Kidney (tissue), 13 donors: ENCODE measurements at regions not wholly inside any gene's neighbourhood (a gene's known extent, or its start where the extent isn't known, plus 50 kb on each side); places are given as distances from the start of the nearest gene placed in this dataset.
"Not testable (repeated sequence)": the region's sequence is repeated elsewhere in the genome, so short reads cannot be mapped to it uniquely, and the experiment has no call there.

Experiments used
- DNase-seq, 5 donors: peaks; one replicate each; pipeline ENCODE4 v3.0.0-alpha.2; 2013 to 2020
- FAIRE-seq: peaks from 2 replicates; lab custom pipeline; 2012; peaks lifted over from hg19 to GRCh38; lab: Jason Lieb, UNC
- H3K27ac ChIP-seq, 2 donors: one replicate each; pipeline ENCODE4 v1.7.0; 2013; ENCODE audit warnings: low read depth in 2 of 2, low read length in 2 of 2, inconsistent platforms in 1 of 2
- H3K27me3 ChIP-seq: one replicate; pipeline ENCODE4 v1.7.1; 2013; ENCODE audit warnings: low read length, inconsistent platforms; ENCODE audit not compliant: control insufficient read depth, insufficient read depth
- H3K36me3 ChIP-seq, 3 donors: one replicate each; pipeline versions ENCODE4 v1.7.0 to v1.7.1; 2013; ENCODE audit warnings: low read length in 3 of 3, control low read depth in 1 of 3, inconsistent platforms in 1 of 3; ENCODE audit not compliant: insufficient read depth in 3 of 3, control insufficient read depth in 2 of 3
- H3K4me1 ChIP-seq, 3 donors: one replicate each; pipeline versions ENCODE4 v1.7.0 to v1.7.1; 2013; ENCODE audit warnings: low read length in 3 of 3, inconsistent platforms in 1 of 3, low read depth in 1 of 3; ENCODE audit not compliant: control insufficient read depth in 2 of 3, insufficient read depth in 2 of 3
- H3K4me3 ChIP-seq, 3 donors: one replicate each; pipeline versions ENCODE4 v1.7.0 to v1.8.1; 2013; ENCODE audit warnings: low read length in 3 of 3, control low read depth in 1 of 3, inconsistent platforms in 1 of 3
- H3K9ac ChIP-seq, 3 donors: one replicate each; pipeline versions ENCODE4 v1.7.0 to v1.7.1; 2013; ENCODE audit warnings: low read length in 3 of 3, control low read depth in 1 of 3, inconsistent platforms in 1 of 3
- H3K9me3 ChIP-seq, 3 donors: one replicate each; pipeline versions ENCODE4 v1.7.0 to v1.7.1; 2013; ENCODE audit warnings: low read length in 3 of 3, control low read depth in 1 of 3, inconsistent platforms in 1 of 3; ENCODE audit not compliant: control insufficient read depth in 2 of 3, insufficient read depth in 1 of 3
- intact Hi-C: fragments of 100-400 bp; cut with DNase I; formaldehyde crosslinking; loops from one replicate; pipeline ENCODE4 v1.11.1; 2022
- TF ChIP-seq, protein P1 (sequence below): IDR thresholded peaks from 3 replicates; pipeline ENCODE4 v1.5.1; 2012; ENCODE audit warnings: mild to moderate bottlenecking, moderate library complexity, borderline replicate concordance; ENCODE audit not compliant: insufficient read depth; ENCODE audit errors: extremely low read depth
- donor health status: control.
- donor health status: control.
- donor health status: control.
- donor health status: control.
- donor health status: control.
- donor health status: DM: yes; HTN: yes; CAD: no.
- donor health status: Normal renal cell carcinoma (clear cell type).

DNA sequence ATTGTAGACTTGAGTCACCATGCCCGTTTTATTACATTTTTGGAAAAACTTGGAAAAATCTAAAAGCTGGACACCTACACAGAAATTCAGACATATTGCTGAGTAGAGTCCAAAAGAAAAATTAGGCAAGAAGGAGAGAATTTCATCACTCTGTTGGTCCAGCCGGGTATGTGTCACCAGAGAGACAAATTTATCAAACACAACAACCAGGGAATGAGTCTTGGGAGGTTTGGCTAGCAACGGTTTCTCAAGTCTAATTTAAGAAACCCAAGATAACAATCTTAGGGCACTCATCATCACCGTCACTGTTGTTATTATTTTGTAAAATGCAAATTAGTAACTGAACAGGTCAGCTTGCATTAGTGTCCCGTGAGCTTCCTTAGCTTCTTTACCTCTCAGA lies 197.5 kb upstream of the C2CD4B start:
- Histone ChIP-seq H3K27ac (no peak overlapping the region), H3K36me3 (no peaks in the 10 kb centered on the region), H3K4me3 (no peak overlapping the region), H3K9me3 (peaks cover 0 to 2% (median 0%) of the 10 kb centered on the region in 3 donors), H3K27me3 (no peaks in the 10 kb centered on the region), H3K4me1 (no peaks in the 10 kb centered on the region), H3K9ac (no peak overlapping the region)
- no peak for FAIRE-seq
- DNase-seq = no peak
- intact Hi-C loops = no loop called here
- TF ChIP-seq, protein P1, sequence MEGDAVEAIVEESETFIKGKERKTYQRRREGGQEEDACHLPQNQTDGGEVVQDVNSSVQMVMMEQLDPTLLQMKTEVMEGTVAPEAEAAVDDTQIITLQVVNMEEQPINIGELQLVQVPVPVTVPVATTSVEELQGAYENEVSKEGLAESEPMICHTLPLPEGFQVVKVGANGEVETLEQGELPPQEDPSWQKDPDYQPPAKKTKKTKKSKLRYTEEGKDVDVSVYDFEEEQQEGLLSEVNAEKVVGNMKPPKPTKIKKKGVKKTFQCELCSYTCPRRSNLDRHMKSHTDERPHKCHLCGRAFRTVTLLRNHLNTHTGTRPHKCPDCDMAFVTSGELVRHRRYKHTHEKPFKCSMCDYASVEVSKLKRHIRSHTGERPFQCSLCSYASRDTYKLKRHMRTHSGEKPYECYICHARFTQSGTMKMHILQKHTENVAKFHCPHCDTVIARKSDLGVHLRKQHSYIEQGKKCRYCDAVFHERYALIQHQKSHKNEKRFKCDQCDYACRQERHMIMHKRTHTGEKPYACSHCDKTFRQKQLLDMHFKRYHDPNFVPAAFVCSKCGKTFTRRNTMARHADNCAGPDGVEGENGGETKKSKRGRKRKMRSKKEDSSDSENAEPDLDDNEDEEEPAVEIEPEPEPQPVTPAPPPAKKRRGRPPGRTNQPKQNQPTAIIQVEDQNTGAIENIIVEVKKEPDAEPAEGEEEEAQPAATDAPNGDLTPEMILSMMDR = no peak

DNA sequence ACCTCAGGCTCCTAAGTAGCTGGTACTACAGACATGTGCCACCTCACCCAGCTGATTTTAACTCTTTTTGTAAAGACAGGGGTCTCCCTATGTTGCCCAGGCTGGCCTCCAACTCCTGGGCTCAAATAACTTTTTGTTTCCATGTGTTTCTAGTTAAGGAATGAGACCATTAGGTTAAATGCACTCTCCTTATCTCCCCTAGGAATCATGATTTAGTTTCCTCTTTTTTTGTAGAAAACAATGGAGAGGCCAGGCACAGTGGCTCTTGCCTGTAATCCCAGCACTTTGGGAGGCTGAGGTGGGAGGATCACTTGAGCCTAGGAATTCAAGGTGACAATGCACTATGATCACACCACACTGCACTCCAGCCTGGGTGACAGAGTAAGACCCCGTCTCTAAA lies 198.8 kb upstream of the C2CD4B start:
- Histone ChIP-seq H3K36me3 (no peaks in the 10 kb centered on the region), H3K4me3 (no peak overlapping the region), H3K9ac (no peak overlapping the region), H3K4me1 (no peaks in the 10 kb centered on the region), H3K27me3 (no peaks in the 10 kb centered on the region), H3K9me3 (peaks cover 0 to 2% (median 0%) of the 10 kb centered on the region in 3 donors), H3K27ac (no peak overlapping the region)
- intact Hi-C loops = no loop called here
- DNase-seq = no peak
- FAIRE-seq = no peak
- TF ChIP-seq, protein P1 = no peak

DNA sequence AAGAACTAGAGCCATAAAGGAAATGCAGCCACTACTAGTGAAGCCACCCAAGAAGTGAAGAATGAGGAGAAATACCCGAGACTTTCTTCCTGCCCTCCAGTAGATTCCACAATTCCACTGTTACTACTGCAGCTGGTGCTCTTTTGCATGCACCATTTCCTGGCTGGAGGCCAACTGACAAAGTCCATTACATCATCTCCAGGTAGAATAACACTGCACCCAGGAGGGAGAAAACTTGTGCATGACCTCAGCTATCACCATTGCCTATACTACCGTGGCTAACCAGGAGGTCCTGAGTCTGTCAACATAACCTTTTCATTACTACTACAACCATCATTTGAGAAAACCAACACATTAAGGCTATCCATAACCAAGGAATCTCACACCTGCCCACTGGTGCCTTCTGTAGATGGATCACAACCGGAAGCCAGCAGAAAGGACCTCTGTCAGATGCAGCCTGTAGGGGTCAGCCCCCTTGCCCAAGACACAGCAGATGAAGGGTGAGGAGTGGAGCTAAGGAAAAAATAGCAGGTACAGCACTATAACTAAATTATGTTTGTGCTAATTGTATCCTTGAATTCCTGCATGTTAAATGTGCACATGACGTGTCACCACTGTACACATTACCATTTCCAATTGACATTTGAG lies 200.8 kb upstream of the C2CD4B start:
- H3K9ac ChIP-seq = no peak overlapping the region
- H3K36me3 ChIP-seq = no peaks in the 10 kb centered on the region
- intact Hi-C loops = no loop called here
- H3K9me3 ChIP-seq = peaks cover 0 to 2% (median 0%) of the 10 kb centered on the region in 3 donors
- FAIRE-seq (no peak), DNase-seq (peak in 3 of 5 donors; percentile 14 to 51 (median 19))
- H3K27ac ChIP-seq = no peak overlapping the region
- TF ChIP-seq, protein P1 = no peak
- H3K27me3 ChIP-seq = no peaks in the 10 kb centered on the region
- H3K4me3 ChIP-seq = no peak overlapping the region
- no peaks in the 10 kb centered on the region for H3K4me1 ChIP-seq

DNA sequence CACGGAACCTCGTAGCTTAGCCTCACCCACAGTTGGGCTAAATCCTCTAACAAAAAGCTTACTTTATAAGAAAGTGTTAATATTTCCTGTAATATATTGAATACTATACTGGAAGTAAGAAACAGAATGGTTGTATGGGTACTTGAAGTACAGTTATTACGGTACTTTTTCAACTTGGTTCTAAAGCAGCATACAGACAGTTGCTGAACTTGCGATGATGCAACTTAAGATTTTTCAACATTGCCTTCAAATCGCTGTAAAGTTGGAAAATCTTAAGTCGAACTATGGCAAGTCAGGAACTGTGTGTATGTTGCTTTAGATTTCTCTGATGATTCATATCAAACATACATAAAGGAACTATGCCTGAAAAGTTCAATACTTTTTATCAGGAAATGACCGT lies 204.4 kb upstream of the C2CD4B start:
- FAIRE-seq (no peak), DNase-seq (no peak)
- H3K4me3 ChIP-seq = no peak overlapping the region
- TF ChIP-seq, protein P1 = no peak
- H3K27me3 ChIP-seq = no peaks in the 10 kb centered on the region
- H3K9ac ChIP-seq = no peak overlapping the region
- peaks cover 0 to 2% (median 0%) of the 10 kb centered on the region in 3 donors for H3K9me3 ChIP-seq
- H3K36me3 ChIP-seq = no peaks in the 10 kb centered on the region
- H3K4me1 ChIP-seq = no peaks in the 10 kb centered on the region
- no peak overlapping the region for H3K27ac ChIP-seq
- intact Hi-C loops = no loop called here

DNA sequence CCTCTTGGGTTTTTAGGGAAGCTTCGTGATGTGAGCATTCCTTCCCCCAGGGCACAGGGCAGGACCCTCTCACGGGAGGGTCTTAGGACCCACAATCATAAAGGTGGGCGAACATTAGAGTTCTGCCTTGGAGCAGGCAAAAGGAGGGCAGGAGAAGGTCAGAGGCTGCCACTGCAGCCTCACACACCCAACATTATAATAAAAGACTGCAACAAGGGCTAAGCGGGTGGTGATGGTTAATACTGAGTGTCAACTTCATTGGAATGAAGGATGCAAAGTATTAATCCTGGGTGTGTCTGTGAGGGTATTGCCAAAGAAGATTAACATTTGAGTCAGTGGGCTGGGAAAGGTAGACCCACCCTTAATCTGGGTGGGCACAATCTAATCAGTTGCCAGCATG lies 206.6 kb upstream of the C2CD4B start:
- H3K4me3 ChIP-seq, DNase-seq, H3K4me1 ChIP-seq, H3K36me3 ChIP-seq, intact Hi-C loops, H3K9me3 ChIP-seq, FAIRE-seq, H3K27ac ChIP-seq, H3K27me3 ChIP-seq, H3K9ac ChIP-seq: not testable (repeated sequence)
